NCI-H524 (cell line): ENCODE measurements at regions not wholly inside any gene's neighbourhood (a gene's known extent, or its start where the extent isn't known, plus 50 kb on each side); places are given as distances from the start of the nearest gene placed in this dataset.
"Not testable (repeated sequence)": the region's sequence is repeated elsewhere in the genome, so short reads cannot be mapped to it uniquely, and the experiment has no call there.

Experiments
- DNase-seq, 2 experiments: peaks; one replicate each; lab custom pipeline; 2025; lab: John Stamatoyannopoulos, UW

DNA sequence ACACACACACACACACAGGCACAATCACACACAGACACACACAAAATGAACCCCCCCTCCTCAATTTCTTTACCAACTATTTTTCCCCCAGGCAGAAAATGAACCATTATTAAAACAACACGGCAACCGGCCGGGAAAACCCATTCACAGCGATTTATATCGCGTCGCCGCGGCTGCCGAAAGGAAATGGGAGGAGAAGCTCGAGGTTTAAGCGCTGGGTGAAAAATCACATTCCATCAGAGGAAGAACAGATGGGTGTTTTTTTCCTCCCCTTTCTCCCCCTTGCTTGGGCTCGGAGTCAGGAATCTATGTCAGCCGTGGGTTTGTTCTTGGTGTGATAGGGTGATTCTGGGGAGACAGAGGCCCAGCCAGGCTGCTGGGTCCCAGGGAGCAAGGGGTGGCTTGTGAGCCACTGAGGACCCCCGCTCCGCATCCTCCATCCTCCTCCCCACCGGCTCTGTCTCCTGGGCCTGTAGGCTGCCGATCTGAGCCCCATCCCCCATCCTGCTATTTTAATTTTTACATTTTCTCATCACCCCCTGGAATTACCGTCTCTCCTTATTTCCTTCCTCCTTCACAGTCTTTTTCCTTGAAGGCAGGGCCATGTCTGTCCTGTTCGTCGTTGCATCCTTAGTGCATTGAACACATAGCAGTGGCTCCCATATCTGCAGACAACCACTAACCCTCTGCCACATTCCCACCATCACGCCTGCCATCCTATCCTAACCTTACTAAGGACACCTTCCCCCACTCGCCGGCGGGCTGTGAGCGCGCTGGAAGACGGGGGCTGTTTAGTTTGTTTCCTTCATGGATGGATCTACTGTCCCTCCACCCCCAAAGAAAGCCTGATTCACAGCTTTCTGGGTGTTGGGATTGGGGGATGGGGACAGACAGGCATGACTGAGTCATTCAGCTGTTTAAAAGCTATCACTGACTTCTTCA, 137.7 kb downstream of the CRLF3 start:
- not testable (repeated sequence) for DNase-seq

GRCh38 chr17:30682280-30682679, 142.2 kb downstream of the CRLF3 start:
- not testable (repeated sequence) for DNase-seq

DNA sequence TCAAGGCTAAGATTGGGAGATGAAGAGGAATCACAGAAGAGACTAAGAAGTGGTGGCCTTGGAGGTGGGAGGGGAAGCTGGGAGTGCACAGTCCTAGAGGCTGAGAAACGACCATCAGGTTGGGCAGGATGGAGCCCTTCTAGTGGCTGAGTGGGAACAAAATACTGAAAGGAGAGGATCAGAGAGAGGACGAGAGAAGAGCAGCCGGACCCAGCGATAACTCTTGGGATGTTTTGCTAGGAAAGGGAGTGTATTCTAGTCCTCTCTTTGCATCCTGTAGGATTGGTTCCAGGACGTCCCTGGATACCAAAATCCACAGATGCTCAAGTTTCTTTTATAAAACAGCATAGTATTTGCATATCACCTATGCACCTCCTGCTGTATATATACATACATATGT, 143.8 kb downstream of the CRLF3 start:
- DNase-seq, result not testable (repeated sequence)

- DNase-seq, result no peak
Observed at GRCh38 chr17:30677550-30678249, 146.8 kb downstream of the CRLF3 start.

DNA sequence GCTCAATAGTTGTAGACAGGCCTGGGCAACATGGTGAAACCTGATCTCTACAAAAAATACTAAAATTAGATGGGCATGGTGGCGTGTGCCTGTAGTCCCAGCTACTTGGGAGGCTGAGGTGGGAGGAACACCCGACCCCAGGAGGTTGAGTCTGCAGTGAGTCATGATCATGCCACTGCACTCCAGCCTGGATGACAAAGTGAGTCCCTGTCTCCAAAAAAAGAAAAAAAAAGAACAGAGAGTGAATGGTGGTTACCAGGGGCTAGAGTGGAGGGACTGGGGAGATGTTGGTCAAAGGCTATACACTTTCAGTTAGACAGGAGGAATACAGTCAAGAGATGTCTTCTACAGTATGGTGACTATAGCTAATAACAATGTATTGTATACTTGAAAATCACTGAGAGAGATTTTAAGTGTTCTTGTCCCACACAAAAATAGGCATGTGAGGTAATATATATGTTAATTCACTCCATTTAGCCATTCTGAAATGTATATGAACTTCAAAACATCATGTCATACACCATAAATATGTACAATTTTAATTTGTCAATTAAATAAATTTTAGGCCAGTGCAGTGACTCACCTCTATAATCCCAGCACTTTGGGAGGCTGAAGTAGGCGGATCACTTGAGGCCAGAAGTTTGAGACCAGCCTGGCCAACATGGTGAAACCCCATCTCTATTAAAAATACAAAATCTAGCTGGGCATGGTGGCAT, 148.6 kb downstream of the CRLF3 start:
- not testable (repeated sequence) for DNase-seq

- DNase-seq, result not testable (repeated sequence)
Observed at GRCh38 chr17:30669217-30669649, 155.3 kb downstream of the CRLF3 start.

DNA sequence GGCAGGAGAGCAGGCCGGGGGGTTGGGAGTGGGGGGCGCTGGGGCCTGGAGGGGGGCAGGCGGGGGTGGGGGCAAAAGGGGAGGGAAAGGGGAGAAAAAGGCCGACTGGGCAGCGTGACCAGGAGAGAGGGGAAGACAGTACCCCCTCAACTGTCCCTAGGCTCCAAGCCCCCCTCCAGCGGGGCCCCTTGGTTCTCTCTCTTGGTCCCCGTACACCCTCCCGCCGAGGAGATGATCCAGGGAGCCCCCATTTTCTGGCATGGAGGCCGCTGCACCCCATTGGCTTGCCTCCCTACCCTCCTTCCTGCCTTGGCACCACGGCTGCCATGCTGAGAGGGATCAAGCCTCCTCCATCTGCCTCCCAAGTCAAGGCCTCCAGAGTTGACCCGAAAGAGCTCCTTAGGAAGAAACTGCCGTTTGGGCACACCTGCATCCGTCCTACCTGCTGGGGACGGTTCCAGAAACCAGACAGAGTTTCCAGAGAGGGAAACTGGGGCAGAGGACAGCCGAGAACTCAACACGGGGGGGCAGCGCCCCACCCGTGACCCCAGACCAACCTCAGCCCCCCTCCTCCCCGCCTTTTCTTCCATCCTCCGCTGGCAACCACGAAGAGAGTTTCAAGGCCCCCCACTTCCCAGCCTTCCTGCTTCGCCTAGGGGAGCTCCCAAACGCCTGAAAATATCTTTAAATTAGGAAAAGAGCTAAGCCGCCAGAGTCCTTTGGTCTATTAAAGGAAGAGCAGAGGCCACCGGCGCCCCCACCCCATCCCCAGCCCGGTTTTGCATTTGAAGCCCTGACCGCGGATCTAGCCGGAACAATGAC, 155.9 kb downstream of the CRLF3 start:
- not testable (repeated sequence) for DNase-seq

DNA sequence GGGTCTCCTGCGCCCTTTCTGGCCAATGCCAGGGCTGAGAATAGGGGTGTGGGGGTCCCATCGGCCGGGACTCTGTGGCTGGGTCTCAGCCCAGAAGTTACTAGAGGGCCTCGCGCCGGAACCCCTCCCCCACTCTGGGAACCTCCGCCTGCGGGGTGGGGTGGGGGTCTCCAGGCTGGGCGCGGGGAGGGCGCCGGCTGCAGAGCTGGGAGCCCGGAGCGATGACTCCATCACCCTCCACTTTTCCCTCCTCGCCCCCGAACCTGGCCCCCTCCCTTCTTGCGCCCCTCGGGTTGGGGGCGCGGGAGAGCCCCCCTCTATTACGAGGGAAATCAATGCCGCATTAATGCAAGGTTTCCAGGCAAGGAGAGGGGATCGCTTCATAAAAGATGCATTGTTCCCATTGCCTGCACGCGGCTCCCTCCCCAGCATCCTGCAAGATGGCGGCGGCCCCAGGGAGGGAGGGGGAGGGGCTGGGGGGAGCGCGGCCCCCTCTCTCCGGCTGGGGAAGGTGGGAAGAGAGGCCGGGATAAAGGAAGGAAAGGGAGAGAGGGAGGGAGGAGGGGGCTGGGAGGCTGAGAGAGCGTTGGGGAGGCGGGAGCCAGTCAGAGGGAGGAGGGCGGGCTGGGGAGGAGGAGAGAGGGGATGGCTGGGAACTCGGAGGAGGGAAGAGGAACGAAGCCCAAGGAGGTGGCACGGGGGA, 156.7 kb downstream of the CRLF3 start:
- peak; percentile 47 to 52 for DNase-seq

GRCh38 chr17:30666838-30667656, 157.4 kb downstream of the CRLF3 start:
- not testable (repeated sequence) for DNase-seq

GRCh38 chr17:30663727-30664455, 160.6 kb downstream of the CRLF3 start:
- DNase-seq, result peak; percentile 81 to 86

GRCh38 chr17:30657148-30657547, 167.3 kb downstream of the CRLF3 start:
- not testable (repeated sequence) for DNase-seq

GRCh38 chr17:30653038-30653437, 171.5 kb downstream of the CRLF3 start:
- not testable (repeated sequence) for DNase-seq

GRCh38 chr17:30650149-30650548, 172.9 kb downstream of the GOSR1 start:
- DNase-seq, result not testable (repeated sequence)

DNA sequence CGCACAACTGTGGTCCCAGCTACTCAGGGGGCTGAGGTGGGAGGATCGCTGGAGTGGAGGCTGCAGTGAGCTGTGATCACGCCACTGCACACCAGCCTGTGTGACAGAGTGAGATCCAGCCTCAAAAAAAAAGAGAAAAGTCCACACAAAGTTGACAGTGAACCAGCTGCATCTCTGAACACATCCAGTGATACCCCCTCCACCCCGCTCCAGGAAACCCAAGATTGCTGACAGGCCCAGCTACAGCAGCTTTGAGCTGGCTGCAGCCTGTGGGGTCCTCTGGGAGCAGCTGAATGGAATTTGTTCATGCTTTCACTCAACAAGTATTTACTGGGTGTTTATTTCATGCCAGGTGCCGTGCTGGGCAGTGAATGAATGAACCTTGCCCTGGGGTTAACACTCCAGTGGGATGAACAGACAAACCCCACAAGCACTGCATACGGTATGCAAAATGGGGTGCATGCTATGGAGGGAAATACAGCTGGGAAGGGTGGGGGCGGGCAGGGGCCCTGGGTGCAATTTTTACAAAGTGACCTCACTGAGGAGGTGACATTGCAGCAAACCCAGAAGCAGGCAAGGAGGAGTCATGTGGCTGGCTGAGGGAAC, 170.9 kb downstream of the GOSR1 start:
- DNase-seq, result not testable (repeated sequence)

GRCh38 chr17:30645875-30646274, 168.7 kb downstream of the GOSR1 start:
- DNase-seq, result peak; percentile 31 to 33

- DNase-seq, result not testable (repeated sequence)
Observed at GRCh38 chr17:30644713-30645112, 167.5 kb downstream of the GOSR1 start.

DNA sequence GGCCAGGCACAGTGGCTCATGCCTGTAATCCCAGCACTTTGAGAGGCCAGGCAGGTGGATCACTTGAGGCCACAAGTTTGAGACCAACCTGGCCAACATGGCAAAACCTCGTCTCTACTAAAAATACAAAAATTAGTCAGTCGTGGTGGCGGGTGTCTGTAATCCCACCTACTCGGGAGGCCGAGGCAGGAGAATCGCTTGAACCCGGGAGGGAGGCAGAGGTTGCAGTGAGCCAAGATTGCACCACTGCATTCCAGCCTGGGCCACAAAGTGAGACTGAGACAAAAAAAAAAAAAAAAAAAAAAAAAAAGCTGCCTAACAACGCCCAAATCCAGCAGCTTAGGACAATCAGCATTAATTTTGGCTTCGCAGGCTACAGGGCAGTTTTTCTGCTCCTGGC, 167.1 kb downstream of the GOSR1 start:
- not testable (repeated sequence) for DNase-seq

DNA sequence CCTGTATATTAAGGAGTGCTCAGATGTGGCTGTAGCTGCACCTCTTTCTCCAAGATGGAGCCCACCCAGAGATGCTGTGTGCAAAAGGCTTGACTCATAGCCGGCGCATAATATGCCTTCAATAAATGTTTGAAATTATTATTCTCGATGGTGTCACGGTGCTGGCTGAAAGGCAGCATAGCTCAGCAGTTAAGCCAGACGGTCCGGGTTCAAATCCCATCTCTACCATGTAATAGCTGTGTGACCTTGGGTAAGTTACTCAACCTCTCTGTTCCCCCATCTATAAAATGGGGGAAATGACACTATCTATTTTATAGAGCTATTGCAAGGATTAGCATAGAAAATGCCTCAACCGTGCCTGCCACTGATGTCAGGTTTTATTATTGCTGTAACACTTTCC, 164.2 kb downstream of the GOSR1 start:
- DNase-seq, result not testable (repeated sequence)

- DNase-seq, result not testable (repeated sequence)
Observed at GRCh38 chr17:30639391-30639790, 162.2 kb downstream of the GOSR1 start.
